Smooth muscle cell (in vitro differentiated cells): ENCODE measurements at regions not wholly inside any gene's neighbourhood (a gene's known extent, or its start where the extent isn't known, plus 50 kb on each side); places are given as distances from the start of the nearest gene placed in this dataset.

Experiments used
- DNase-seq: peaks from one replicate; lab custom pipeline; 2025; ENCODE audit not compliant: unreplicated experiment; lab: John Stamatoyannopoulos, UW
- H2AFZ ChIP-seq: fragments of 200-600 bp; sonication (generic); 2 replicates; pipeline ENCODE4 v1.6.0; 2016; ENCODE audit warnings: antibody characterized with exemption, low read depth, mild to moderate bottlenecking
- H3F3A ChIP-seq: fragments of 200-600 bp; sonication (generic); 2 replicates; pipeline ENCODE4 v1.6.0; 2017; ENCODE audit warnings: antibody characterized with exemption, low read depth
- H3K27ac ChIP-seq: fragments of 200-600 bp; sonication (generic); 2 replicates; pipeline ENCODE4 v1.5.1; 2016; ENCODE audit warnings: low read depth, mild to moderate bottlenecking
- H3K27me3 ChIP-seq: fragments of 200-600 bp; sonication (generic); 2 replicates; pipeline ENCODE4 v1.6.1; 2016; ENCODE audit warnings: low read depth, mild to moderate bottlenecking
- H3K36me3 ChIP-seq: fragments of 200-600 bp; sonication (generic); 2 replicates; pipeline ENCODE4 v1.5.1; 2016; ENCODE audit warnings: low read depth
- H3K4me1 ChIP-seq: fragments of 200-600 bp; sonication (generic); 2 replicates; pipeline ENCODE4 v1.5.1; 2016; ENCODE audit warnings: low read depth
- H3K4me2 ChIP-seq: fragments of 200-600 bp; sonication (generic); 2 replicates; pipeline ENCODE4 v1.6.0; 2016; ENCODE audit warnings: mild to moderate bottlenecking
- H3K4me3 ChIP-seq: fragments of 200-600 bp; sonication (generic); 2 replicates; pipeline ENCODE4 v1.5.1; 2016; ENCODE audit warnings: mild to moderate bottlenecking
- H3K79me2 ChIP-seq: fragments of 200-600 bp; sonication (generic); 2 replicates; pipeline ENCODE4 v1.6.0; 2016; ENCODE audit warnings: low read depth, mild to moderate bottlenecking
- H3K9ac ChIP-seq: fragments of 200-600 bp; sonication (generic); 2 replicates; pipeline ENCODE4 v1.6.0; 2016; ENCODE audit warnings: low read depth
- H3K9me3 ChIP-seq: fragments of 200-600 bp; sonication (generic); replicated peaks from 2 replicates; pipeline ENCODE4 v1.5.1; 2016; ENCODE audit warnings: low read depth
- H4K20me1 ChIP-seq: fragments of 200-600 bp; sonication (generic); 2 replicates; pipeline ENCODE4 v1.6.0; 2016; ENCODE audit warnings: low read depth
- CTCF ChIP-seq: fragments of 200-600 bp; sonication (generic); IDR thresholded peaks from 2 replicates; pipeline ENCODE4 v1.5.1; 2017; ENCODE audit warnings: borderline replicate concordance, mild to moderate bottlenecking, antibody characterized with exemption; ENCODE audit not compliant: insufficient read depth, poor library complexity, severe bottlenecking
- WGBS: methylation state at CpG from one replicate; pipeline ENCODE4 v1.1.7; 2016; ENCODE audit warnings: low lambda C conversion rate; 5-methylcytosine and 5-hydroxymethylcytosine counted together

DNA sequence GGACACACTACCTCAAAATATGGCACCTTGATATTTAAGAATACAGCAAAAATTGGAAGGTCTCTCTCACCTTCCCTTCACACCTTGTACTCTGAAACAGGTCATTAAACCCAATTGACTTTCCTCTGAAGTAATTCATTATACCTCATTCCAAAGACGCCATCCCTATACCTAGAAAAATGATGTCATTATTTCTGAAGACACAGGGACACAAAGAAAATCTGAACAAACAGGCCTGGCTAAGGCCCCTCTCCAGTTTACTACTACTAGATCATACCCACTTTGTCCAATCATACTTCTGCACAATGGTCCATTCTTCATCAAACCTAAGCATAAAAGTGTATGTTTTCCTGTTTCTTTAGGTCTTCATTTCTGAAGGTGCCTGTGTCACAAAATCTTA, 156.9 kb downstream of the RASSF9 start:
- no peaks in the 10 kb centered on the region for H3K27me3 ChIP-seq
- no peaks in the 10 kb centered on the region for H3F3A ChIP-seq
- H2AFZ ChIP-seq: no peak overlapping the region
- H3K4me2 ChIP-seq: no peak overlapping the region
- 82% methylated on average over 1 of the region's 1 CpG for WGBS
- H3K9ac ChIP-seq: no peak overlapping the region
- H3K36me3 ChIP-seq: no peaks in the 10 kb centered on the region
- no peak overlapping the region for H3K27ac ChIP-seq
- no peak for TF ChIP-seq CTCF
- H3K4me1 ChIP-seq: no peaks in the 10 kb centered on the region
- no peaks in the 10 kb centered on the region for H4K20me1 ChIP-seq
- no peaks in the 10 kb centered on the region for H3K9me3 ChIP-seq
- no peak overlapping the region for H3K4me3 ChIP-seq
- no peaks in the 10 kb centered on the region for H3K79me2 ChIP-seq
- DNase-seq: no peak

DNA sequence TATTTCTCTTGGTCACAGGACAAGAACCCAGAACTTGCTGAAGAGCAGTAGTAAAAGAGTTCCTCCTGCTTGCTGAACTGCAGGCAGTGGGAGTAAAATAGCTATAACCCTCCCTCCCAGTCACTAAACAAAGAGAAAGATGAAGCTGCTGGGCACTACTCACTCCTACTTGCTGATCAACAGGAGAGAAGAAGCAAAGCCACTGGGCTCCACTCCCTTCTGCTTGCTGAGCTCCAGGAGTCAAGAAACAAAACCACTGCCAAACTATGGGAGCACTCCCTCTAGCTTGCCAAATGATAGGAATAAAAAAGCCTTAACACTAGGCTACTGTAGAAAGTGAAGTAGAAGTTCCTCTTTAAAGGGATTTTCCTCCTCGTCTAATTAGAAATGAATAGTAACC, 155.3 kb downstream of the RASSF9 start:
- 94% methylated on average over 1 of the region's 1 CpG for WGBS
- Histone ChIP-seq H3F3A (no peaks in the 10 kb centered on the region), H3K36me3 (no peaks in the 10 kb centered on the region), H3K4me2 (no peak overlapping the region), H3K27me3 (no peaks in the 10 kb centered on the region), H3K4me3 (no peak overlapping the region), H3K4me1 (no peaks in the 10 kb centered on the region), H4K20me1 (no peaks in the 10 kb centered on the region), H3K27ac (no peak overlapping the region), H3K9ac (no peak overlapping the region), H2AFZ (no peak overlapping the region), H3K79me2 (no peaks in the 10 kb centered on the region), H3K9me3 (no peaks in the 10 kb centered on the region)
- TF ChIP-seq CTCF: no peak
- no peak for DNase-seq

- Histone ChIP-seq H2AFZ (no peak overlapping the region), H3K27me3 (no peaks in the 10 kb centered on the region), H3K9ac (no peak overlapping the region), H3K79me2 (no peaks in the 10 kb centered on the region), H3K4me1 (no peaks in the 10 kb centered on the region), H3F3A (no peaks in the 10 kb centered on the region), H3K4me2 (no peak overlapping the region), H4K20me1 (no peaks in the 10 kb centered on the region), H3K9me3 (no peaks in the 10 kb centered on the region), H3K36me3 (no peaks in the 10 kb centered on the region), H3K27ac (no peak overlapping the region), H3K4me3 (no peak overlapping the region)
- no peak for TF ChIP-seq CTCF
- no peak for DNase-seq
Observed at GRCh38 chr12:85681333-85681732, 154.9 kb downstream of the RASSF9 start.

DNA sequence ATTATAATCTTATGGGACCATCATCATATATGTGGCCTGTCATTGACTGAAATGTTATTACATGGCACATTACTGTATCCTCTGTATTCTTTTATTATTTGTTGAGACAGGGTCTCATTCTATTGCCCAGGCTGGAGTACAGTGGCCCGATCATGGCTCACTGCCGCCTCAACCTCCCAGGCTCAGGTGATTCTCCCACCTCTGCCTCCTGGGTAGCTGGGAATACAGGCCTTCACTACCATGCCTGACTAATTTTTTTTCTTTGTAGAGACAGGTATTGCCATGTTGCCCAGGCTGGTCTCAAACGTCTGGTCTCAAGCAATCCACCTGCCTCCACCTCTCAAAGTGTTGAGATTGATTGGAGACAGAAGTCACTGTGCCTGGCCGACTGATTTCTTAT, 153.2 kb downstream of the RASSF9 start:
- 65% methylated on average over 4 of the region's 4 CpGs for WGBS
- Histone ChIP-seq H3K36me3 (no peaks in the 10 kb centered on the region), H3K9ac (no peak overlapping the region), H3F3A (no peaks in the 10 kb centered on the region), H4K20me1 (no peaks in the 10 kb centered on the region), H3K27me3 (no peaks in the 10 kb centered on the region), H3K79me2 (no peaks in the 10 kb centered on the region), H2AFZ (no peak overlapping the region), H3K9me3 (no peaks in the 10 kb centered on the region), H3K27ac (no peak overlapping the region), H3K4me2 (no peak overlapping the region), H3K4me1 (no peaks in the 10 kb centered on the region), H3K4me3 (no peak overlapping the region)
- no peak for TF ChIP-seq CTCF
- DNase-seq: no peak
